ENCODE measurements at regions not wholly inside any gene's neighbourhood (a gene's known extent, or its start where the extent isn't known, plus 50 kb on each side); places are given as distances from the start of the nearest gene placed in this dataset.

- TF ChIP-seq EZH2 (IDR thresholded peaks at IDR 0.05) (no peak), CEBPB (IDR thresholded peaks at IDR 0.05; ENCODE audit: low read depth) (no peak), YY1 (IDR thresholded peaks at IDR 0.05; ENCODE audit: extremely low read depth, insufficient replicate concordance, low read depth, low read length) (no peak), SRF (IDR thresholded peaks at IDR 0.05; ENCODE audit: low read depth) (no peak), ELF1 (IDR thresholded peaks at IDR 0.05; ENCODE audit: borderline replicate concordance, low read depth) (no peak), EGR1 (IDR thresholded peaks at IDR 0.05; ENCODE audit: low read depth) (no peak), CBX3 (IDR thresholded peaks at IDR 0.05; ENCODE audit: low read depth) (no peak)
- RAD21 ChIA-PET (ENCODE audit: low non-redundant PET in 1 of 2, low total read pairs in 2 of 2, uncharacterized antibody in 2 of 2, unreplicated experiment in 2 of 2): no interaction called here
- Histone ChIP-seq H4K20me1 (ENCODE audit: insufficient read depth) (no peaks in the 10 kb centered on the region), H3K4me3 (replicated peaks in 1 of 2; ENCODE audit: low read depth in 1 of 2, low read length in 2 of 2) (no peak overlapping the region), H3K9me2 (ENCODE audit: insufficient read depth) (no peaks in the 10 kb centered on the region), H3K79me2 (ENCODE audit: insufficient read depth, low read length) (no peaks in the 10 kb centered on the region), H3K27ac (ENCODE audit: low read depth, low read length) (no peak overlapping the region), H3K36me3 (ENCODE audit: control insufficient read depth in 1 of 2, insufficient read depth in 2 of 2, low read length in 2 of 2) (no peaks in the 10 kb centered on the region), H3K4me1 (ENCODE audit: control insufficient read depth in 1 of 2, insufficient read depth in 2 of 2, low read length in 2 of 2) (no peaks in the 10 kb centered on the region), H3K27me3 (ENCODE audit: insufficient read depth, low read length) (peaks cover 18% of the 10 kb centered on the region; the same call in 1 of the 2 replicates), H3K4me2 (ENCODE audit: low read length) (no peak overlapping the region), H3K9ac (ENCODE audit: low read length) (no peak overlapping the region), H2AFZ (ENCODE audit: low read depth, low read length, poor library complexity, severe bottlenecking) (no peak overlapping the region), H3K9me3 (ENCODE audit: control insufficient read depth in 1 of 2, insufficient read depth in 1 of 2, low read depth in 1 of 2, low read length in 2 of 2) (no peaks in the 10 kb centered on the region)
- POLR2A ChIA-PET: no interaction called here
- intact Hi-C loops (cut with micrococcal nuclease): no loop called here
- DNase-seq (ENCODE audit: low read depth, low spot score) (no peak), ATAC-seq (no peak)
- CTCF ChIA-PET: no interaction called here
- BruUV-seq (replicated peaks): no TSS peak
Measured at GRCh38 chr11:112728716-112729115, 232.5 kb upstream of the NCAM1 start.

GRCh38 chr11:112730591-112730990, 230.6 kb upstream of the NCAM1 start:
- Histone ChIP-seq H4K20me1 (ENCODE audit: insufficient read depth) (no peaks in the 10 kb centered on the region), H3K4me3 (replicated peaks in 1 of 2; ENCODE audit: low read depth in 1 of 2, low read length in 2 of 2) (no peak overlapping the region), H3K9me2 (ENCODE audit: insufficient read depth) (no peaks in the 10 kb centered on the region), H3K27ac (ENCODE audit: low read depth, low read length) (no peak overlapping the region), H3K9me3 (ENCODE audit: control insufficient read depth in 1 of 2, insufficient read depth in 1 of 2, low read depth in 1 of 2, low read length in 2 of 2) (no peaks in the 10 kb centered on the region), H3K27me3 (ENCODE audit: insufficient read depth, low read length) (peaks cover 29% of the 10 kb centered on the region; the same call in 1 of the 2 replicates), H2AFZ (ENCODE audit: low read depth, low read length, poor library complexity, severe bottlenecking) (no peak overlapping the region), H3K4me2 (ENCODE audit: low read length) (no peak overlapping the region), H3K36me3 (ENCODE audit: control insufficient read depth in 1 of 2, insufficient read depth in 2 of 2, low read length in 2 of 2) (no peaks in the 10 kb centered on the region), H3K9ac (ENCODE audit: low read length) (no peak overlapping the region), H3K79me2 (ENCODE audit: insufficient read depth, low read length) (no peaks in the 10 kb centered on the region), H3K4me1 (ENCODE audit: control insufficient read depth in 1 of 2, insufficient read depth in 2 of 2, low read length in 2 of 2) (no peaks in the 10 kb centered on the region)
- BruUV-seq (replicated peaks): no TSS peak
- no peak for DNase-seq (ENCODE audit: low read depth, low spot score)
- POLR2A ChIA-PET: no interaction called here
- no peak for TF ChIP-seq YY1 (IDR thresholded peaks at IDR 0.05; ENCODE audit: extremely low read depth, insufficient replicate concordance, low read depth, low read length)
- TF ChIP-seq ZFX (IDR thresholded peaks at IDR 0.05): no peak
- no peak for TF ChIP-seq SP1 (IDR thresholded peaks at IDR 0.05; ENCODE audit: low read depth)
- TF ChIP-seq ELF1 (IDR thresholded peaks at IDR 0.05; ENCODE audit: borderline replicate concordance, low read depth): no peak
- TF ChIP-seq, protein P1, sequence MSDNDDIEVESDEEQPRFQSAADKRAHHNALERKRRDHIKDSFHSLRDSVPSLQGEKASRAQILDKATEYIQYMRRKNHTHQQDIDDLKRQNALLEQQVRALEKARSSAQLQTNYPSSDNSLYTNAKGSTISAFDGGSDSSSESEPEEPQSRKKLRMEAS (IDR thresholded peaks at IDR 0.05): no peak
- TF ChIP-seq CTCF (IDR thresholded peaks at IDR 0.05 in 2 of 3, conservative IDR thresholded peaks at IDR 0.05 in 1 of 3; ENCODE audit: borderline replicate concordance in 1 of 3, insufficient read depth in 1 of 3, low read depth in 2 of 3, low read length in 2 of 3): no peak
- no peak for TF ChIP-seq FOSL1 (IDR thresholded peaks at IDR 0.05; ENCODE audit: low read depth)
- no peak for TF ChIP-seq RAD21 (IDR thresholded peaks at IDR 0.05; ENCODE audit: low read depth)
- no peak for TF ChIP-seq POLR2AphosphoS5 (IDR thresholded peaks at IDR 0.05; ENCODE audit: low read depth, low read length)
- no peak for TF ChIP-seq SIN3A (IDR thresholded peaks at IDR 0.05; ENCODE audit: low read depth)
- no peak for TF ChIP-seq POLR2A (IDR thresholded peaks at IDR 0.05; ENCODE audit: borderline replicate concordance, extremely low read depth, insufficient read depth, insufficient read length)
- ATAC-seq: no peak
- CTCF ChIA-PET: no interaction called here
- intact Hi-C loops (cut with micrococcal nuclease): no loop called here
- RAD21 ChIA-PET (ENCODE audit: low non-redundant PET in 1 of 2, low total read pairs in 2 of 2, uncharacterized antibody in 2 of 2, unreplicated experiment in 2 of 2): no interaction called here

All from HCT116 (cell line).